Tibial nerve (tissue), 4 donors: ENCODE measurements at regions not wholly inside any gene's neighbourhood (a gene's known extent, or its start where the extent isn't known, plus 50 kb on each side); places are given as distances from the start of the nearest gene placed in this dataset.

Experiments
- DNase-seq, 2 donors: peaks; one replicate each; pipeline ENCODE4 v3.0.0-alpha.2; 2019; ENCODE audit warnings: low spot score in 2 of 2
- H3K27ac ChIP-seq, 4 donors: fragments of 200-600 bp; sonication (generic) in 3 of 4; one replicate each; pipeline ENCODE4 v1.5.1; 2017 to 2019; ENCODE audit warnings: mild to moderate bottlenecking in 1 of 4
- H3K27me3 ChIP-seq, 2 donors: fragments of 200-600 bp; sonication (generic) in 1 of 2; one replicate each; pipeline versions ENCODE4 v1.5.1 to v1.6.0; 2017 to 2019
- H3K36me3 ChIP-seq, 3 donors: fragments of 200-600 bp; sonication (generic); one replicate each; pipeline ENCODE4 v1.5.1; 2018 to 2019
- H3K4me1 ChIP-seq, 4 donors: fragments of 200-600 bp; sonication (generic) in 3 of 4; one replicate each; pipeline ENCODE4 v1.5.1; 2017 to 2019
- H3K4me3 ChIP-seq, 4 donors: fragments of 200-600 bp; sonication (generic) in 3 of 4; one replicate each; pipeline ENCODE4 v1.5.1; 2017 to 2019; ENCODE audit warnings: mild to moderate bottlenecking in 1 of 4, moderate library complexity in 1 of 4
- H3K9me3 ChIP-seq, 4 donors: fragments of 200-600 bp; sonication (generic) in 3 of 4; one replicate each; pipeline ENCODE4 v1.5.1; 2017 to 2019
- CTCF ChIP-seq, 5 experiments: fragments of 200-600 bp in 3 of 5; fragments of 450-650 bp in 2 of 5; sonication (generic) in 3 of 5; IDR thresholded peaks; one replicate each; pipeline ENCODE4 v1.5.1; 2016 to 2019; ENCODE audit warnings: antibody characterized with exemption in 5 of 5, mild to moderate bottlenecking in 3 of 5, moderate library complexity in 2 of 5
- EP300 ChIP-seq, 2 donors: sonication (generic); formaldehyde crosslinking; IDR thresholded peaks; one replicate each; pipeline ENCODE4 v1.6.1; 2017; ENCODE audit warnings: antibody characterized with exemption in 2 of 2, mild to moderate bottlenecking in 1 of 2
- POLR2A ChIP-seq, 2 donors: fragments of 450-650 bp; IDR thresholded peaks; one replicate each; pipeline ENCODE4 v1.6.1; 2017; ENCODE audit warnings: antibody characterized with exemption in 2 of 2, mild to moderate bottlenecking in 2 of 2, moderate library complexity in 2 of 2
- WGBS, 2 donors: methylation state at CpG; one replicate each; pipeline ENCODE4 v1.1.5; 2018; 5-methylcytosine and 5-hydroxymethylcytosine counted together

DNA sequence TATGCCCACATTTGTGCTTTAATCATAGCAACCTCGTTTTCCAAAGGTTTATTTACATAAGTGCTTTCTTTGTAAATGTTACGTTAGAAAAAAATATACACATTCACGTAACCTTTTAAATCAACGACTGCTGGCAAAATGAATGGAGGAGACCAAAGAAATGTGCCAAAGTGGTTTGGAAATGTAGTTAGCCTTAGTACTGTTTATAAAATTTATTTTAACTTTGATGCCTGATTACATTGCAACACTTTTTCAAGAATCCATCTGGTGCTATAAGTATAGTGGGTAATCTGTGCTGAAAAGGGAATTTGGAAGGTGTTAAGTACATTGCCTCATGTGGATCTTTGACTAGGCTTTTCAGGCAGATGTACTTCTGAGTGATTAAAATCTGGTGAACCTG is 108.9 kb downstream of the IFI44 start:
- H3K4me1 ChIP-seq, result no peaks in the 10 kb centered on the region
- H3K9me3 ChIP-seq, result peaks cover 0 to 7% (median 0%) of the 10 kb centered on the region in 4 donors
- 65 to 69% methylated on average over 4 of the region's 4 CpGs for WGBS, 2 donors
- no peak overlapping the region for H3K27ac ChIP-seq
- H3K36me3 ChIP-seq, result no peaks in the 10 kb centered on the region
- TF ChIP-seq EP300 (IDR thresholded peaks at IDR 0.05) (no peak), POLR2A (IDR thresholded peaks at IDR 0.05) (no peak), CTCF (IDR thresholded peaks at IDR 0.05) (no peak)
- DNase-seq, result no peak
- no peaks in the 10 kb centered on the region for H3K27me3 ChIP-seq
- no peak overlapping the region for H3K4me3 ChIP-seq

DNA sequence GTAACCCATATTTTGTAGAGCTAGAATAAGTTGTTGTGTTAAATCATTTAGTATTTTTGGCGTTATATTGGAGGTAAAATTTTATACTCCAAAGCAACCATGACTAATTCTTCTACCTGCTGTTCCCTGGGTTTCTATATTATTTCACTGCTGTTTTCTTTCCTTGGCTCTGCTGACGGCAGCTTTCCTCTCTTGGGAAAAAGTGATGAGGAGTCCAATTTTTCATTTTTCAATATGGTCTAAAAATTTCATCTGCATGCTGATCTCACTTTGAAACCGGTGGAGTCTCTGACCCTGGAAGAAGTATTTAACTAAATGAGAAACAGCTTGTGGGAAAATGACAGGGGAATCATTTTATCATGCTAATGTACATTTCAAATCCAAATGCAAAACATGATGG is 110.2 kb downstream of the IFI44 start:
- no peaks in the 10 kb centered on the region for H3K27me3 ChIP-seq
- no peak for DNase-seq
- H3K27ac ChIP-seq, result no peak overlapping the region
- H3K4me3 ChIP-seq, result no peak overlapping the region
- 66 to 68% methylated on average over 3 of the region's 3 CpGs for WGBS, 2 donors
- no peak for TF ChIP-seq POLR2A (IDR thresholded peaks at IDR 0.05)
- H3K9me3 ChIP-seq, result no peaks in the 10 kb centered on the region
- no peaks in the 10 kb centered on the region for H3K36me3 ChIP-seq
- no peaks in the 10 kb centered on the region for H3K4me1 ChIP-seq

- Histone ChIP-seq H3K27ac (no peak overlapping the region), H3K4me1 (no peaks in the 10 kb centered on the region), H3K4me3 (no peak overlapping the region), H3K27me3 (no peaks in the 10 kb centered on the region), H3K36me3 (no peaks in the 10 kb centered on the region), H3K9me3 (no peaks in the 10 kb centered on the region)
- TF ChIP-seq CTCF (IDR thresholded peaks at IDR 0.05), result no peak
- no peak for TF ChIP-seq EP300 (IDR thresholded peaks at IDR 0.05)
- no peak for TF ChIP-seq POLR2A (IDR thresholded peaks at IDR 0.05)
- no peak for DNase-seq
- WGBS, 2 donors, result 81 to 84% methylated on average over 2 of the region's 2 CpGs
Measured at GRCh38 chr1:78760858-78761257, 111.2 kb downstream of the IFI44 start.

- Histone ChIP-seq H3K9me3 (no peaks in the 10 kb centered on the region), H3K27ac (no peak overlapping the region), H3K4me3 (no peak overlapping the region), H3K27me3 (no peaks in the 10 kb centered on the region), H3K4me1 (no peaks in the 10 kb centered on the region), H3K36me3 (no peaks in the 10 kb centered on the region)
- TF ChIP-seq POLR2A (IDR thresholded peaks at IDR 0.05) (no peak), CTCF (IDR thresholded peaks at IDR 0.05) (no peak), EP300 (IDR thresholded peaks at IDR 0.05) (no peak)
- DNase-seq, result no peak
- 92 to 94% methylated on average over 4 of the region's 4 CpGs for WGBS, 2 donors
Measured at GRCh38 chr1:78762113-78762512, 112.5 kb downstream of the IFI44 start.

DNA sequence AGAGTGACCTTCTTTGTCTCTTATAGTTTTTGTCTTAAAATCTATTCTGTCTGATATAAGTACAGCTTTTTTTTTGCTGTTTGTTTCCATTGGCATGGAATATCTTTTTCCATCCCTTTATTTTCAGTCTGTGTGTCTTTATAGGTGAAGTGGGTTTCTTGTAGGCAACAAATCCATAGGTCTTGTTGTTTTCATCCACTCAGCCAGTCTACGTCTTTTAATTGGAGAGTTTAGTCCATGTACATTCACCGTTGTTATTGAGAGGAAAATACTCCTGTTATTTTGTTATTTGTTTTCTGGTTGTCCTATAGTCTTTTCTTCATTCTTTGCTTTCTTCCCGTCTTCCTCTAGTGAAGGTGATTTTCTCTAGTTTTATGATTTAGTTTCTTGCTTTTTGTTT is 115.9 kb downstream of the IFI44 start:
- Histone ChIP-seq H3K36me3 (no peaks in the 10 kb centered on the region), H3K27me3 (no peaks in the 10 kb centered on the region), H3K4me3 (no peak overlapping the region), H3K27ac (no peak overlapping the region), H3K9me3 (no peaks in the 10 kb centered on the region), H3K4me1 (no peaks in the 10 kb centered on the region)
- WGBS, 2 donors, result 93 to 94% methylated on average over 3 of the region's 3 CpGs
- TF ChIP-seq EP300 (IDR thresholded peaks at IDR 0.05) (no peak), POLR2A (IDR thresholded peaks at IDR 0.05) (no peak), CTCF (IDR thresholded peaks at IDR 0.05) (no peak)
- DNase-seq, result no peak

DNA sequence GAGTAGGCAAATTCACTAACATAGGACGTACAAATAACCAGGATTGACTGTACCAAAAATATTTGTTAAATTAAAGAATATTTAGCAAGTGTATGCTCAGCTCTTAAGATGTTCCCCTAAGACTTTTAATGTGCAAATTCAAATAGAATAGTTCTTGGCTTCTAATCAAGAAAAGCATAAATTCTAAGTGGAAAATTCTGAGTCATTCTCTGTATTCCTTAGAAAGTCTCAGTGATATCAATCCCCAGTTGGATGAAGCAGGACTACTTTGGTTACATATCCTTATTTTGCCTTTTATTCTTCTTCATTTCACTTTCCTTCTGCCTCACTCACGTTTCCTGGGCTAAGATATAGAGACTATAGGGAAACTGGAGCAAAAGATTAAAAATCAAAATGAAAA is 130.2 kb downstream of the IFI44 start:
- Histone ChIP-seq H3K27ac (no peak overlapping the region), H3K4me1 (peaks cover 0 to 3% (median 0%) of the 10 kb centered on the region in 4 donors), H3K36me3 (no peaks in the 10 kb centered on the region), H3K27me3 (no peaks in the 10 kb centered on the region), H3K9me3 (no peaks in the 10 kb centered on the region), H3K4me3 (no peak overlapping the region)
- WGBS, 2 donors, result 31 to 41% methylated on average over 2 of the region's 2 CpGs
- no peak for DNase-seq
- TF ChIP-seq CTCF (IDR thresholded peaks at IDR 0.05), result no peak
- TF ChIP-seq EP300 (IDR thresholded peaks at IDR 0.05), result no peak
- no peak for TF ChIP-seq POLR2A (IDR thresholded peaks at IDR 0.05)
